HepG2 (cell line): ENCODE measurements at regions not wholly inside any gene's neighbourhood (a gene's known extent, or its start where the extent isn't known, plus 50 kb on each side); places are given as distances from the start of the nearest gene placed in this dataset.
A peak's percentile ranks its signal among the peaks of the same experiment; 100 is the strongest.

Experiments
- CAMTA2 ChIP-seq: sonication (generic); formaldehyde crosslinking; IDR thresholded peaks from 2 replicates; pipeline ENCODE4 v1.4.0; 2020; ENCODE audit warnings: mild to moderate bottlenecking, missing genetic modification reagents, borderline replicate concordance
- DPF2 ChIP-seq: sonication (generic); formaldehyde crosslinking; IDR thresholded peaks from 2 replicates; pipeline ENCODE4 v1.4.0; 2020; ENCODE audit warnings: mild to moderate bottlenecking, low read depth, missing genetic modification reagents, borderline replicate concordance
- GPN1 ChIP-seq: sonication (generic); formaldehyde crosslinking; IDR thresholded peaks from 2 replicates; pipeline ENCODE4 v1.5.1; 2020; ENCODE audit warnings: missing genetic modification reagents, borderline replicate concordance
- HNF4G ChIP-seq, 2 experiments: sonication (generic) in 1 of 2; formaldehyde crosslinking in 1 of 2; IDR thresholded peaks; 2 replicates each; pipeline versions ENCODE4 v1.4.0 to v1.6.1; 2011 to 2020; ENCODE audit warnings: borderline replicate concordance in 2 of 2, low read depth in 2 of 2, mild to moderate bottlenecking in 2 of 2, low read length in 1 of 2, missing genetic modification reagents in 1 of 2, moderate library complexity in 1 of 2
- KDM5B ChIP-seq: sonication (generic); formaldehyde crosslinking; IDR thresholded peaks from 2 replicates; pipeline ENCODE4 v1.4.0; 2020; ENCODE audit warnings: missing genetic modification reagents, mild to moderate bottlenecking, borderline replicate concordance
- MAFK ChIP-seq, 2 experiments: IDR thresholded peaks in 1 of 2; conservative IDR thresholded peaks in 1 of 2; 2 replicates each; pipeline ENCODE4 v1.6.1; 2011; ENCODE audit warnings: improper control_type of control experiment in 2 of 2, low read length in 2 of 2
- NBN ChIP-seq: fragments of 450-650 bp; conservative IDR thresholded peaks from 2 replicates; pipeline ENCODE4 v1.6.1; 2017
- RCOR2 ChIP-seq: IDR thresholded peaks from 2 replicates; pipeline ENCODE4 v1.6.1; 2016; ENCODE audit warnings: missing biosample characterization, missing genetic modification reagents
- SATB2 ChIP-seq: sonication (generic); formaldehyde crosslinking; IDR thresholded peaks from 2 replicates; pipeline ENCODE4 v1.5.0; 2020; ENCODE audit warnings: missing genetic modification reagents
- SP4 ChIP-seq: sonication (generic); formaldehyde crosslinking; IDR thresholded peaks from 2 replicates; pipeline ENCODE4 v1.8.1; 2023; ENCODE audit warnings: mild to moderate bottlenecking, missing genetic modification reagents
- SRY ChIP-seq: sonication (generic); formaldehyde crosslinking; IDR thresholded peaks from 2 replicates; pipeline ENCODE4 v1.8.0; 2022; ENCODE audit warnings: mild to moderate bottlenecking, missing genetic modification reagents
- ZFP41 ChIP-seq: sonication (generic); formaldehyde crosslinking; IDR thresholded peaks from 2 replicates; pipeline ENCODE4 v1.4.0; 2020; ENCODE audit warnings: mild to moderate bottlenecking, missing genetic modification reagents, borderline replicate concordance
- ZMAT3 ChIP-seq: sonication (generic); formaldehyde crosslinking; conservative IDR thresholded peaks from 2 replicates; pipeline ENCODE4 v1.7.0; 2021; ENCODE audit warnings: missing genetic modification reagents
- ZNF292 ChIP-seq: sonication (generic); formaldehyde crosslinking; IDR thresholded peaks from 2 replicates; pipeline ENCODE4 v1.8.1; 2022; ENCODE audit warnings: mild to moderate bottlenecking, low read depth, missing genetic modification reagents, borderline replicate concordance
- TF ChIP-seq, protein P1 (sequence below): sonication (generic); formaldehyde crosslinking; IDR thresholded peaks from 2 replicates; pipeline ENCODE4 v1.8.0; 2022; ENCODE audit warnings: low read depth, missing genetic modification reagents
- TF ChIP-seq, protein P2 (sequence below): sonication (generic); formaldehyde crosslinking; IDR thresholded peaks from 2 replicates; pipeline ENCODE4 v1.9.0; 2021; ENCODE audit warnings: missing genetic modification reagents, borderline replicate concordance
- TF ChIP-seq, protein P3 (sequence below): sonication (generic); formaldehyde crosslinking; IDR thresholded peaks from 2 replicates; pipeline ENCODE4 v1.5.0; 2020; ENCODE audit warnings: missing genetic modification reagents
- TF ChIP-seq, protein P4 (sequence below): sonication (generic); formaldehyde crosslinking; IDR thresholded peaks from 2 replicates; pipeline ENCODE4 v1.8.0; 2022; ENCODE audit warnings: missing genetic modification reagents, mild to moderate bottlenecking, inconsistent platforms, borderline replicate concordance
- TF ChIP-seq, protein P5 (sequence below): sonication (generic); formaldehyde crosslinking; IDR thresholded peaks from 2 replicates; pipeline ENCODE4 v1.8.1; 2023; ENCODE audit warnings: mild to moderate bottlenecking, missing genetic modification reagents
- TF ChIP-seq, protein P6 (sequence below): sonication (generic); formaldehyde crosslinking; IDR thresholded peaks from 2 replicates; pipeline ENCODE4 v1.4.0; 2020; ENCODE audit warnings: mild to moderate bottlenecking, missing genetic modification reagents, borderline replicate concordance

DNA sequence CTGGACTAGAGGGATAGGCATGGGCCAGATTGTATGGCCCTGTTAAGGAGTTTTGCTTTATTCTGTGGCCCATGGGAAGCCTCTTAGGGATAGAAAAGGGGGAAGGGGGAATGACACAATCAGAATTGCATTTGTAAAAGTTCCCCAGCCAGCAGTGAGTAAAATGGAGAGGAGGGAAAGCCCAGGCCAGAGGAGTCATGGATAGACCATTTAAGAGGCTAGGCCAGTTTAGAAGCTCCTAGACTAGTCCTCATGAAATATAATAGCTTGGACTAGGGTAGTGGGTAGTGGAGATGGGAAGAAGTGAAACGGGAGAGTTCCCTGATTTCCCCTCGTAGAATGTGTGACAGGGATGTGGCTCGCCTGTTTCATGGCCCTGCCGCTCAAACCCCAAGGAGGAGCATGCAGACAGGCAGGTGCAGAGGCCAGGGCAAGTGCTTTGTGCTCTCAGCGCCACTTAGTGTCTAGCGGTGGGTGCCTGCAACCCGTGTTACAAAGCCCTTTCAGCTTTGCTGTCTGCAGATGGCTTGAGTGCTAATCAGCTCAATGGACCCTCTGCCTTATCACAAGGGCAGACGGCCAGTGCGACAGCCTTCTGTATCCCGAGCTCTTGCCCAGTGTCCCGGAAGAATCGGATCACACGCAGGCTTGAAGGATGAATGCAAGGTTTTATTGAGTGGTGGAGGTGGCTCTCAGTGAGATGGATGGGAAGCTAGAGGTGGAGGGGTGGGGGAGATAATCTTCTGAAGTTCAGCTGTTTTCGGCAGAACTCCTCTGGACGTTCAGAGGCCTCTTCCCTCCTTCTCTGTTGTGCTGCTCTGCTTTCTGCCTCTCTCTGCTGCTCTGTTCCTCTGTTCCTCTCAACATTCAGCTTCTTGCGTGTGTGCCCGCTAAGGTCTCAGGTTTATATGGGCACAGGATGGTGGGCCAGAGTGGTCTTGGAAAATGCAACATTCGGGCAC is 141.1 kb downstream of the CEP57L1 start (continued):
- TF ChIP-seq ZMAT3 (CRISPR knock-in tag): 0 out of 2 replicates have a peak, but pooled peaks have one; percentile 44
- no peak for TF ChIP-seq SATB2 (CRISPR knock-in tag)
- TF ChIP-seq DPF2 (CRISPR knock-in tag): no peak
- TF ChIP-seq, protein P1, sequence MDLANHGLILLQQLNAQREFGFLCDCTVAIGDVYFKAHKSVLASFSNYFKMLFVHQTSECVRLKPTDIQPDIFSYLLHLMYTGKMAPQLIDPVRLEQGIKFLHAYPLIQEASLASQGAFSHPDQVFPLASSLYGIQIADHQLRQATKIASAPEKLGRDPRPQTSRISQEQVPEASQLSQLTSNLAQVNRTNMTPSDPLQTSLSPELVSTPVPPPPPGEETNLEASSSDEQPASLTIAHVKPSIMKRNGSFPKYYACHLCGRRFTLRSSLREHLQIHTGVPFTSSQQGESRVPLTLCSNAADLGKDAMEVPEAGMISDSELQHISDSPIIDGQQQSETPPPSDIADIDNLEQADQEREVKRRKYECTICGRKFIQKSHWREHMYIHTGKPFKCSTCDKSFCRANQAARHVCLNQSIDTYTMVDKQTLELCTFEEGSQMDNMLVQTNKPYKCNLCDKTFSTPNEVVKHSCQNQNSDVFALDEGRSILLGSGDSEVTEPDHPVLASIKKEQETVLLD (CRISPR knock-in tag): no peak
- TF ChIP-seq, protein P2, sequence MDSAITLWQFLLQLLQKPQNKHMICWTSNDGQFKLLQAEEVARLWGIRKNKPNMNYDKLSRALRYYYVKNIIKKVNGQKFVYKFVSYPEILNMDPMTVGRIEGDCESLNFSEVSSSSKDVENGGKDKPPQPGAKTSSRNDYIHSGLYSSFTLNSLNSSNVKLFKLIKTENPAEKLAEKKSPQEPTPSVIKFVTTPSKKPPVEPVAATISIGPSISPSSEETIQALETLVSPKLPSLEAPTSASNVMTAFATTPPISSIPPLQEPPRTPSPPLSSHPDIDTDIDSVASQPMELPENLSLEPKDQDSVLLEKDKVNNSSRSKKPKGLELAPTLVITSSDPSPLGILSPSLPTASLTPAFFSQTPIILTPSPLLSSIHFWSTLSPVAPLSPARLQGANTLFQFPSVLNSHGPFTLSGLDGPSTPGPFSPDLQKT (CRISPR knock-in tag): no peak
- TF ChIP-seq, protein P3, sequence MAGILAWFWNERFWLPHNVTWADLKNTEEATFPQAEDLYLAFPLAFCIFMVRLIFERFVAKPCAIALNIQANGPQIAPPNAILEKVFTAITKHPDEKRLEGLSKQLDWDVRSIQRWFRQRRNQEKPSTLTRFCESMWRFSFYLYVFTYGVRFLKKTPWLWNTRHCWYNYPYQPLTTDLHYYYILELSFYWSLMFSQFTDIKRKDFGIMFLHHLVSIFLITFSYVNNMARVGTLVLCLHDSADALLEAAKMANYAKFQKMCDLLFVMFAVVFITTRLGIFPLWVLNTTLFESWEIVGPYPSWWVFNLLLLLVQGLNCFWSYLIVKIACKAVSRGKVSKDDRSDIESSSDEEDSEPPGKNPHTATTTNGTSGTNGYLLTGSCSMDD (CRISPR knock-in tag): no peak
- no peak for TF ChIP-seq NBN
- TF ChIP-seq ZFP41 (CRISPR knock-in tag): no peak
- no peak for TF ChIP-seq RCOR2 (CRISPR knock-in tag)
- TF ChIP-seq, protein P4, sequence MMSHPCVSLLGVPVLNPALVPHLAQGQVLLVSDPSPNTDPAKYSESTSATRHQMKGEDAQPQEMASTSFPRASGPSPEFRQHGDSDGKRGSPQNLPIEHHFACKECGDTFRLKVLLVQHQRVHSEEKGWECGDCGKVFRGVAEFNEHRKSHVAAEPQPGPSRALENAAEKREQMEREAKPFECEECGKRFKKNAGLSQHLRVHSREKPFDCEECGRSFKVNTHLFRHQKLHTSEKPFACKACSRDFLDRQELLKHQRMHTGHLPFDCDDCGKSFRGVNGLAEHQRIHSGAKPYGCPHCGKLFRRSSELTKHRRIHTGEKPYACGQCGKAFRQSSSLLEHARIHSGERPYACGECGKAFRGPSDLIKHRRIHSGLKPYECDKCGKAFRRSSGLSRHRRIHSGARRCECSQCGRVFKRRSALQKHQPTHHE (CRISPR knock-in tag): no peak
- no peak for TF ChIP-seq HNF4G (IDR thresholded peaks at IDR 0.05; ENCODE audit: borderline replicate concordance, low read depth, low read length)
- TF ChIP-seq HNF4G (CRISPR knock-in tag; IDR thresholded peaks at IDR 0.05; ENCODE audit: borderline replicate concordance, low read depth): no peak
- TF ChIP-seq KDM5B (CRISPR knock-in tag): peak; percentile 39; the same call in 1 of the 2 replicates
- no peak for TF ChIP-seq SRY
- TF ChIP-seq GPN1 (CRISPR knock-in tag): no peak
- TF ChIP-seq, protein P5, sequence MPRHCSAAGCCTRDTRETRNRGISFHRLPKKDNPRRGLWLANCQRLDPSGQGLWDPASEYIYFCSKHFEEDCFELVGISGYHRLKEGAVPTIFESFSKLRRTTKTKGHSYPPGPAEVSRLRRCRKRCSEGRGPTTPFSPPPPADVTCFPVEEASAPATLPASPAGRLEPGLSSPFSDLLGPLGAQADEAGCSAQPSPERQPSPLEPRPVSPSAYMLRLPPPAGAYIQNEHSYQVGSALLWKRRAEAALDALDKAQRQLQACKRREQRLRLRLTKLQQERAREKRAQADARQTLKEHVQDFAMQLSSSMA: no peak
- no peak for TF ChIP-seq MAFK (conservative IDR thresholded peaks at IDR 0.05 in 1 of 2, IDR thresholded peaks at IDR 0.05 in 1 of 2; ENCODE audit: low read length in 2 of 2)
- TF ChIP-seq, protein P6, sequence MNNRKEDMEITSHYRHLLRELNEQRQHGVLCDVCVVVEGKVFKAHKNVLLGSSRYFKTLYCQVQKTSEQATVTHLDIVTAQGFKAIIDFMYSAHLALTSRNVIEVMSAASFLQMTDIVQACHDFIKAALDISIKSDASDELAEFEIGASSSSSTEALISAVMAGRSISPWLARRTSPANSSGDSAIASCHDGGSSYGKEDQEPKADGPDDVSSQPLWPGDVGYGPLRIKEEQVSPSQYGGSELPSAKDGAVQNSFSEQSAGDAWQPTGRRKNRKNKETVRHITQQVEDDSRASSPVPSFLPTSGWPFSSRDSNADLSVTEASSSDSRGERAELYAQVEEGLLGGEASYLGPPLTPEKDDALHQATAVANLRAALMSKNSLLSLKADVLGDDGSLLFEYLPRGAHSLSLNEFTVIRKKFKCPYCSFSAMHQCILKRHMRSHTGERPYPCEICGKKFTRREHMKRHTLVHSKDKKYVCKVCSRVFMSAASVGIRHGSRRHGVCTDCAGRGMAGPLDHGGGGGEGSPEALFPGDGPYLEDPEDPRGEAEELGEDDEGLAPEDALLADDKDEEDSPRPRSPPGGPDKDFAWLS (CRISPR knock-in tag): no peak
- TF ChIP-seq SP4 (CRISPR knock-in tag): no peak
- no peak for TF ChIP-seq CAMTA2
- peak; percentile 46; the same call in 1 of the 2 replicates for TF ChIP-seq ZNF292
